Left ventricle myocardium inferior (tissue), 1 donor: ENCODE measurements at regions not wholly inside any gene's neighbourhood (a gene's known extent, or its start where the extent isn't known, plus 50 kb on each side); places are given as distances from the start of the nearest gene placed in this dataset.

Source experiments
- DNase-seq: peaks from one replicate; pipeline ENCODE4 v3.0.0-alpha.2; 2020
- H3K27ac ChIP-seq: fragments of 200-600 bp; replicated peaks from 2 replicates; pipeline ENCODE4 v1.8.0; 2021
- H3K27me3 ChIP-seq: fragments of 200-600 bp; 2 replicates; pipeline ENCODE4 v1.8.0; 2021; ENCODE audit warnings: low read depth
- H3K36me3 ChIP-seq: fragments of 200-600 bp; 2 replicates; pipeline ENCODE4 v1.8.0; 2021
- H3K4me1 ChIP-seq: fragments of 200-600 bp; 2 replicates; pipeline ENCODE4 v1.8.0; 2021
- H3K4me3 ChIP-seq: fragments of 200-600 bp; 2 replicates; pipeline ENCODE4 v1.8.0; 2021; ENCODE audit warnings: mild to moderate bottlenecking, moderate library complexity
- H3K9me3 ChIP-seq: fragments of 200-600 bp; replicated peaks from 2 replicates; pipeline ENCODE4 v1.8.0; 2021
- intact Hi-C: fragments of 100-400 bp; cut with micrococcal nuclease; formaldehyde crosslinking; loops from one replicate; pipeline ENCODE4 v1.11.0; 2022
- TF ChIP-seq, protein P1 (sequence below): fragments of 200-600 bp; IDR thresholded peaks from 2 replicates; pipeline ENCODE4 v1.8.0; 2021; ENCODE audit warnings: antibody characterized with exemption, mild to moderate bottlenecking, borderline replicate concordance
- donor health status: DM: no; HTN: yes; CAD: no; lungs with severe emphysema.

DNA sequence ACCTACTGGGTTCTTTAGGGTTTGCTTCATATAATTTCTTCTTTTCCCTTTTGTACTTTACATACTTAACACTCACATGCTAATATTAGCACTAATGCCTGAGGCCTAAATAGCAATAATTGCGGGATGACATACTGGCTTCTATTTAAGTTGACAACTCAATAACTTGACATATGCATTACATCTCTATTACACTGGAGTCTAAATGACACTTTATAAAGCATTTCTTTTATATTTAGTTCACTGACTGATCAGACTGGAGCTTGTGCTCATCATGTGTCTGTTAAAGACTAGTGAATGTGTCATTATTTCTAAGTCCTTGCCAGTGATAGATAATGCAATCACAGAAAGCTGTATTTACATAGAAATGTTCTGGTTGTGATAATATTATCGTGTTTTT lies 472.1 kb upstream of the SEMA3A start:
- Histone ChIP-seq H3K4me1 (no peaks in the 10 kb centered on the region), H3K9me3 (no peaks in the 10 kb centered on the region), H3K27me3 (no peaks in the 10 kb centered on the region), H3K4me3 (no peak overlapping the region), H3K27ac (no peak overlapping the region), H3K36me3 (no peaks in the 10 kb centered on the region)
- TF ChIP-seq, protein P1, sequence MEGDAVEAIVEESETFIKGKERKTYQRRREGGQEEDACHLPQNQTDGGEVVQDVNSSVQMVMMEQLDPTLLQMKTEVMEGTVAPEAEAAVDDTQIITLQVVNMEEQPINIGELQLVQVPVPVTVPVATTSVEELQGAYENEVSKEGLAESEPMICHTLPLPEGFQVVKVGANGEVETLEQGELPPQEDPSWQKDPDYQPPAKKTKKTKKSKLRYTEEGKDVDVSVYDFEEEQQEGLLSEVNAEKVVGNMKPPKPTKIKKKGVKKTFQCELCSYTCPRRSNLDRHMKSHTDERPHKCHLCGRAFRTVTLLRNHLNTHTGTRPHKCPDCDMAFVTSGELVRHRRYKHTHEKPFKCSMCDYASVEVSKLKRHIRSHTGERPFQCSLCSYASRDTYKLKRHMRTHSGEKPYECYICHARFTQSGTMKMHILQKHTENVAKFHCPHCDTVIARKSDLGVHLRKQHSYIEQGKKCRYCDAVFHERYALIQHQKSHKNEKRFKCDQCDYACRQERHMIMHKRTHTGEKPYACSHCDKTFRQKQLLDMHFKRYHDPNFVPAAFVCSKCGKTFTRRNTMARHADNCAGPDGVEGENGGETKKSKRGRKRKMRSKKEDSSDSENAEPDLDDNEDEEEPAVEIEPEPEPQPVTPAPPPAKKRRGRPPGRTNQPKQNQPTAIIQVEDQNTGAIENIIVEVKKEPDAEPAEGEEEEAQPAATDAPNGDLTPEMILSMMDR: no peak
- intact Hi-C loops: no loop called here
- no peak for DNase-seq

DNA sequence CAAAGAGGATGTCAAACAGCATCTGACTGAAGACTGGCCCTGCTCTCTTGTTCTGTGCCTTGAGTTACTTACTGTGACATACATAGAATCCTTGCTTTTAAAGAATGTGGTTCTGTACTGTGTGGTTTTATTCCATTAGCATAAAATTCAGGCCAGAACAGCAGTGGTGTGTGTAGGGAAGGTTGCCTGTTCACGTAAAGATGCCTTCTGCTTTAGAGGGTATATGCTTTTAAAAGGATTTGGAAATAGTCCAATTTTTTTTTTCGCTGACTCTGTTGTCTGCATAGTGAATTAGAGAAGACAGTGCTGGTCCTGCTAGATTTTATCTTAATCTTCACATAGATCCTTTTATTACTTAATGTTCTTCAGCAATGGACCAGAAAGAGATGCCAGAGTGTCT lies 470.8 kb upstream of the SEMA3A start:
- no peak for DNase-seq
- H3K27ac ChIP-seq: no peak overlapping the region
- no peaks in the 10 kb centered on the region for H3K9me3 ChIP-seq
- no peaks in the 10 kb centered on the region for H3K27me3 ChIP-seq
- no peaks in the 10 kb centered on the region for H3K36me3 ChIP-seq
- intact Hi-C loops: no loop called here
- TF ChIP-seq, protein P1: no peak
- no peak overlapping the region for H3K4me3 ChIP-seq
- H3K4me1 ChIP-seq: no peaks in the 10 kb centered on the region

DNA sequence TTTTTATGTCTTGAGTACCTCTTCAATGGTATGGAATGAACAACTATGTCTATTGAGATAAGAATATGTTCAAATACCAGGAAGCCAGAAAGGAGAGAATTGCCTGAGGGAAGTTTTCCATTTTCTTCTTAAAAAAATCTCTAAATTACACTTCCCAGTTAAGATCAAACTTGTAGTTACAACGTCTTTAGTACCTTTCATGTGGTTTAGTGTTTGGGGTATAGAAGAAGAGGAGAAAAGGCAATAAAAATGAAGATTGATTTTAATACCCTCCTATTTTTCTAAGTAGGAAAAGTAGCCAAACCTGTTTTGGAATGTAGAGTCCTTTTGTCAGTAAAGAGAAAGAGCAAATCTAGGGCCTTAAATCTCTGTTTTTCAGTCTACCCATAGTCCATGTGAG lies 470.0 kb upstream of the SEMA3A start:
- H3K36me3 ChIP-seq: no peaks in the 10 kb centered on the region
- no peak overlapping the region for H3K27ac ChIP-seq
- no peak overlapping the region for H3K4me3 ChIP-seq
- no peak for DNase-seq
- TF ChIP-seq, protein P1: no peak
- H3K9me3 ChIP-seq: no peaks in the 10 kb centered on the region
- H3K4me1 ChIP-seq: no peaks in the 10 kb centered on the region
- H3K27me3 ChIP-seq: no peaks in the 10 kb centered on the region
- intact Hi-C loops: no loop called here

DNA sequence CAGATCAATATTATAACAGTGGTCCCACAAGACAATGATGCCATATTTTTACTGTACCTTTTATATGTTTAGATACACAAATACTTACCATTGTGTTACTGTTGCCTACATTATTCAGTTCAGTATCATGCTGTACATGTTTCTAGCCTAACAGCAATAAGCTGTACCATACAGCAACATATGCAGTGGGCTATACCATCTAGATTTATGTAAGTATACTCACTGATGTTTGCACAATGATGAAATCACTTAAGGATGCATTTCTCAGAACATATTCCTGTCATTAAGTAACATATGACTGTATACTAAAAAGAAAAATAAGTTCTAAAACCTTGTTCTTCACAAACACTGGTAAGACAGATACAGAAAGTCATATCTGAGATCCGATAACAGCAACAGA lies 468.6 kb upstream of the SEMA3A start:
- no peak for DNase-seq
- intact Hi-C loops: no loop called here
- TF ChIP-seq, protein P1: no peak
- no peaks in the 10 kb centered on the region for H3K9me3 ChIP-seq
- no peak overlapping the region for H3K27ac ChIP-seq
- no peaks in the 10 kb centered on the region for H3K27me3 ChIP-seq
- no peaks in the 10 kb centered on the region for H3K36me3 ChIP-seq
- H3K4me3 ChIP-seq: no peak overlapping the region
- no peaks in the 10 kb centered on the region for H3K4me1 ChIP-seq

DNA sequence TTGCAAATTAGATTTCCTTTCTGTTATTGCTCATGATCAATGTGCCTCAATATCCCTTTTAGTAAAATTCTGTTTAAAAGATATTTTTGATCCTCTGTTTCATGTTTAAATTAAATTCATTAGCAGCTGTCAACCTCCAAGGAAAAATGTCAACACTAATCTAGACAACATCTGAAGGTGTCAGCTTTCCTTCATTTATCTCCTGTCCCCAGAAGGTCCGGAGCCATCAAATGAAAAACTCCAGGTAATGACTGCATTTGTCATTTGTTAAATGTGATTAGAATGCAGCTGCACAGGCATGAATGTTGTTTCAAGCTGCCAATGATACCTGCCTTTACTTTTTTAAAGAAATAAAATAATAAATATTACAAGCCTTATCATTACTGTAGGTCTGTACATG lies 463.7 kb upstream of the SEMA3A start:
- no peaks in the 10 kb centered on the region for H3K36me3 ChIP-seq
- TF ChIP-seq, protein P1: no peak
- no peaks in the 10 kb centered on the region for H3K4me1 ChIP-seq
- no peaks in the 10 kb centered on the region for H3K9me3 ChIP-seq
- no peak overlapping the region for H3K27ac ChIP-seq
- intact Hi-C loops: no loop called here
- H3K27me3 ChIP-seq: no peaks in the 10 kb centered on the region
- no peak for DNase-seq
- H3K4me3 ChIP-seq: no peak overlapping the region

DNA sequence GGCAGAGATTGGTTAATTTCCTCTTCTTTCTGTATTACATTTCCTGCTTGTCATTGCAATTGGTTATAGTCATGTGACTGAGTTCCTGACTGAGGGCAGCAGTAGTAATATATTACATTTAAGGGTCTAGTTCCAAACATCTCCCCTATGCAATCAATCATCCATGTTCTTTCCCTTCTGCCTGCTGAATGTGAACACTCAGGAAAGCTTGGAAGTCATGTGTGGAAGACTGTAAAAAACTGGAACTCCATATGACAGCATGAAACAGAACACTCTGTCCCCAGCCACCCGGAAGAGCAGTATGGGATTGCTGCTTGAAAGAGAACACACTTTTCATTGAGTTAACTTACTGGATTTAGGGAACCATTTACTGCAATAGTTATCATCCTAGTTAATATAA lies 459.7 kb upstream of the SEMA3A start:
- Histone ChIP-seq H3K36me3 (no peaks in the 10 kb centered on the region), H3K9me3 (no peaks in the 10 kb centered on the region), H3K27ac (no peak overlapping the region), H3K4me3 (no peak overlapping the region), H3K27me3 (no peaks in the 10 kb centered on the region), H3K4me1 (no peaks in the 10 kb centered on the region)
- TF ChIP-seq, protein P1: no peak
- intact Hi-C loops: no loop called here
- no peak for DNase-seq
